ENCODE measurements at regions not wholly inside any gene's neighbourhood (a gene's known extent, or its start where the extent isn't known, plus 50 kb on each side); places are given as distances from the start of the nearest gene placed in this dataset.

DNA sequence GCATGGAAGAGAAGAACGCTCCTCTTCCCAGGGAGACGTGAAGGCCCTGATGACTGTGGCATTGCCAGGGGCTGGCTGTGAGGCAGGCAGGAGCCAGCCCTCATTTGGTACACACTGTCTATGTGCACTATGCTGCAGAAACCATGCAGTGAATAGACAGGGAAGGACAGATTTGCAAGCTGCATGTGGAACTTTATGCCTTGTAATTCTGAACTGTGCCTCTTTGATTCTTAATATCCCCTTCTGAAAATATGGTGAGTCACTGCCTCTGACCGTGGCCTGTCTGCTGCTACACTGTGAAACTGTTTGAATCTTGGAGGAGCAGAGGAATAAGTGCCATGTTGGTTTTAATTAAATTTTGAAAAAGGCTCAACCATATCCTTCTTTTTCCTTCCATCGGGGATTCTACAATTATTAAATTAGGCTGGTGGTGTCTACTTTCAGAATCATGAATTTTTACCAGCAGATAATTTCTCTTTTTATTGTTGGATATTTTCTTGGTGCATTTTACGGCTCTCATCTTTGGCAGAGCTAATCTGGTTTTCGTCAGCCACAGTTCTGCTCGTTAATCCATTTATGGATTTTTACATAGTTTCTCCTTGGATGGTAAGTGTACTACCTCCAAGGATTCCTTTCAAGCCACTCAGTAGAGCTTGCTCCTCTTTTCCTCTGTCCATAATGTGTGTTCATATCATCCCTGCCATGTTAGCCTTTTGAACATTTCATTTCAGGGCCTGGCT lies 301.0 kb upstream of the SLC35B3 start:
- Mint-ChIP-seq H3K9me3 (peaks cover 7 to 24% of the 10 kb centered on the region in 2 donors), H3K27ac (no peak overlapping the region), H3K36me3 (peaks cover 0 to 20% of the 10 kb centered on the region in 2 donors)
- no peak for ATAC-seq
- DNase-seq (ENCODE audit: low spot score in 2 of 2) = no peak

DNA sequence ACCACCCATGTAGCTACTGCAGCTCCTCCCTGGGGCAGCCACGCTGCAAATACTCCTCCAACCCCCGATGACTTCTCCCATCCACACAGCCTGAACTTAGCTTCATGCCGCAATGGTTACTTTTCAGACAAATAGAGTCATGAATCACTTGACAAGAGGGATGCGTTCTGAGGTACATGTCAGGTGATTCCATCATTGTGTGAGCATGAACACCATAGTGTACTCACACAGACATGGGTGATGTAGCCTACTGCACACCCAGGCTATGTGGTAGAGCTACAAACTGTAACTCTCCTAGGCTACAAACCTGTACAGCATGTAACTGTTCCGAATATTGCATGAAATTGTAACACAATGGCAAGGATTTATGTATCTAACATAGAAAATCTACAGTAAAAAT lies 298.5 kb upstream of the SLC35B3 start:
- DNase-seq (ENCODE audit: low spot score in 2 of 2) = no peak
- no peak overlapping the region for H3K27ac Mint-ChIP-seq
- ATAC-seq = no peak
- H3K9me3 Mint-ChIP-seq = peaks cover 0 to 7% of the 10 kb centered on the region in 2 donors
- H3K36me3 Mint-ChIP-seq = peaks cover 0 to 5% of the 10 kb centered on the region in 2 donors

DNA sequence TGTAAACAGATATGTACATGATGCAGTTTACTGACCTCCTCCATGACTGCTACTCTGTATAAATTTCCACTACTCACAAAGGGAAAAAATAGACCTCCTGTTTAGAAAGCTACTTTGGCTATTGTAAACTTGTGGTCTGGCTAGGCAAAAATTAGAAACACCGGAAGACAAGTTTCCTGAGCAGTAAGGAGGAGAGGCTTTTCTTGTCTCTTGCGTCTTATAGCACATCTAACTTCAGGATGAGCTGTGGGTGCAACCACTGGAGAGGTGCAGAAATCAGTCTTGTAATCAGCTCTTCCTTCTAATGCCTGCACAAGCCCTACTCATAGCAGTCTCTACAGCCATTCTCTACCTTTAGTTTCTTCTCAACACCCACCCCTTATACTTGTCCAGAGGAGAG lies 296.5 kb upstream of the SLC35B3 start:
- ATAC-seq (no peak), DNase-seq (ENCODE audit: low spot score in 2 of 2) (no peak)
- peaks cover 0 to 5% of the 10 kb centered on the region in 2 donors for H3K36me3 Mint-ChIP-seq
- H3K9me3 Mint-ChIP-seq = peaks cover 0 to 3% of the 10 kb centered on the region in 2 donors
- no peak overlapping the region for H3K27ac Mint-ChIP-seq

DNA sequence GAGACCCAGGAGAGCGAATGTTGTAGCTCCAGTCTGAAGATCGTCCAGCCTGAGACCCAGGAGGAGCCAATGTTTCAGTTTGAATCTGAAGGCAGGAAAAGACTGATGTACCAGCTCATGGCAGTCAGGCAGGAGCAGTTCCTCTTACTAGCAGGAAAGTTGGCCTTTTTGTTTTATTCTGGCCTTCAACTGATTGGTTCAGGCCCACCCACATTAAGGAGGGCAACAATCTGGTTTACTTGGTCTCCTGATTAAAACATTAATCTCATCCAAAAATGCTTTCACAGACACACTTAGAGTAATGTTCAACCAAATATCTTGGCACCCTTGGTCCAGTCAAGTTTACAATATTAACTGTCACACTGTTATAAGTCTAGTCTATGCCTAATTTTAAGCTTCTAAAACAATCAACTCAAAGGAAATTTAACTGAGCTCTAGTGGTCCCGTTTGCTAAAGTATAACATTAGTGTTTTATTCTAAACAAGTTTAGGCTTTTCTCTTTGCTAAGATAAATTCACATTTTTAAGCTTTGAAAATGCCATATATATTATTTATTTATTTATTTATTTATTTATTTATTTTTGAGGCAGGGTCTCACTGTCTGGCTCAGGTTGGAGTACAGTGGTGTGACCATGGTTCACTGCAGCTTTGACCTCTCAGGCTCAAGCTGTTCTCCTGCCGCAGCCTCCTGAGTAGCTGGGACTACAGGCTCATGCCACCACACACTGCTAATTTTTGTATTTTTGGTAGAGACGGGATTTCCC lies 275.5 kb upstream of the SLC35B3 start:
- no peak overlapping the region for H3K27ac Mint-ChIP-seq
- no peaks in the 10 kb centered on the region for H3K9me3 Mint-ChIP-seq
- no peaks in the 10 kb centered on the region for H3K36me3 Mint-ChIP-seq
- no peak for DNase-seq (ENCODE audit: low spot score in 2 of 2)
- ATAC-seq = no peak

DNA sequence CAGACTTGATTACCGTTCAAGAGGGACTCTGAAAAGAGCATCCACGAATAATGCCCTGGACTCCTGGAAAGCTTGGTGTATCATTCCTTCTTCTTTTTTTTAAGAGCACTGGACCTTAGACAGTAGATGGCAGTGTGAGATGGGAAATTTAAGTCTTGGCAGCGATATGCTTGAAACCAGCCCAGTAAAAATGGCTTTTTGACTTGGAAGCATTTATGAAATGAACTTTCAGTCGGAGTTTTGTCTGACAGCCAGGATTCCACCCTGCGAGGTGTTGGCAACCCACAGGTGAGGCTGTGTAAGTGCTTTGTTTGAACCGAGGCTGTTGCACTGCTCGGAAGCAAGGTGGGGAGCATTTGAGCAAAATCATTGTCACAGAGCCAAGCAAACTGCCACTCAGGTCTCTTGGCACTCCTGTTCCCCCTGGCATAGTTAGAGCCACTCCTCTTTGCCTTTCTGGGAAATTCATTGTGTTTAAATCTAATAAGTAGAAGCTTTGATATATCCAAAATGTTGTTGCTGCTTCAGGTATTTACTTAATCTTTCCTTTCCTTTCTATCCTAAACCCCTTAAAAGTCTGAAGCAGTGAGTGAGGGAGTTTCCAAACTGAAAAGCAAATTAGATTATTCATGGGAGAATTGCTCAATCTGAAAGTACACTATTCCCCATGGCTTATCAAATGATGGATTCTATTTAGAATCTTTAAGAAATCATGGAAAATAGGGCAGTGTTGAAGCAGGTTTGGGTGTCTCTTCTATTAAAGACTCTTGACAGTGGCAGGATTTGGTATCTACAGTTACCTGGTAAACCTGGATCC lies 272.8 kb upstream of the SLC35B3 start:
- DNase-seq (ENCODE audit: low spot score in 2 of 2) (no peak), ATAC-seq (no peak)
- Mint-ChIP-seq H3K36me3 (no peaks in the 10 kb centered on the region), H3K9me3 (no peaks in the 10 kb centered on the region), H3K27ac (no peak overlapping the region)

DNA sequence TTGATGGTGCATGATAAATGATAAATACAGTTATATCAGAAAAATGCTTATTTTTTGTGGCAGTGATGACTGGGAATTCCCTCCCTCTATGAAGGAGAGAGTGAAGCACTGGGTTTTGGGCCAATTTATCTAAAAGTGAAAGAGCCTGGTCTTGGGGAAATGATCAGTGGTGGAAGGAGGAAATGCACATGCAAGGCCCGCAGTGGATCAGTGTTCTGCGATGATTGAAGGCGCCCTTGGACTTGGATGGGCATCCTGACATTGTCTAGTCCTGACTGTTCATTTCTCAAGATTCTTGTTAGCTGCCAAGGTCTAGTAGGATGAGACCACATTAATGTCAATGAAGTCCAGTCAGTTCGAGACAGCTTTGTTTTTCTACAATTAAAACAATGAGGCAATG lies 272.0 kb upstream of the SLC35B3 start:
- Mint-ChIP-seq H3K36me3 (peaks cover 0 to 3% of the 10 kb centered on the region in 2 donors), H3K9me3 (peaks cover 4% of the 10 kb centered on the region in 2 donors), H3K27ac (no peak overlapping the region)
- no peak for ATAC-seq
- DNase-seq (ENCODE audit: low spot score in 2 of 2) = no peak

DNA sequence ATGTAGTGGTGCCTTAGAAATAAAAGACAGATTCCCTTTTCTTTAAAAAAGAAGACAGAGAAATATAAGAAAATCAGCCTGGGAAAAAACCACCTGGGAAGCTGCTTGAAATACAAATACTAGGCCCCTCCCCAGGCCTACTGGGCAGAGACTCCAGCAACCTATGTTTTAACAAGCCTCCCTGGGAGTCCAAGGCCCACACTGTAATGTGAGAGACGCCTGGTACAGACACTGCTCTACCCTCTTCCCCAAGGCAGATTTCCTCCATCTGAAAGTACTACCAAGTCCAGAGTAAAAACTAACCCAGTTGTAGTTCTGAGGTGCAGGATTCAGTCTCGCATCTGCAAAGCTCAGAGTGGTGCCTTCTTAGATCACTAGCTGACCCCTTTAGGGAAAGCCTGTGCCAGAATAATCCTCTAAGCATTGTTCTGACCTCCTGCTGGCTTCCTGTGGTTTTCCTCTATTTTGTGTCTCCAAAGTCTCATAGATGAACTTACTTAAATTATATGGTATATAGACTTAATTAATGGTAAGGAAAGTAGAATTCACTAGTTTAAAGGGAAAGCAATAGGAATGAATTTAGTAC lies 270.2 kb upstream of the SLC35B3 start:
- ATAC-seq (no peak), DNase-seq (ENCODE audit: low spot score in 2 of 2) (no peak)
- H3K27ac Mint-ChIP-seq = no peak overlapping the region
- H3K36me3 Mint-ChIP-seq = peaks cover 0 to 9% of the 10 kb centered on the region in 2 donors
- peaks cover 14 to 16% of the 10 kb centered on the region in 2 donors for H3K9me3 Mint-ChIP-seq

DNA sequence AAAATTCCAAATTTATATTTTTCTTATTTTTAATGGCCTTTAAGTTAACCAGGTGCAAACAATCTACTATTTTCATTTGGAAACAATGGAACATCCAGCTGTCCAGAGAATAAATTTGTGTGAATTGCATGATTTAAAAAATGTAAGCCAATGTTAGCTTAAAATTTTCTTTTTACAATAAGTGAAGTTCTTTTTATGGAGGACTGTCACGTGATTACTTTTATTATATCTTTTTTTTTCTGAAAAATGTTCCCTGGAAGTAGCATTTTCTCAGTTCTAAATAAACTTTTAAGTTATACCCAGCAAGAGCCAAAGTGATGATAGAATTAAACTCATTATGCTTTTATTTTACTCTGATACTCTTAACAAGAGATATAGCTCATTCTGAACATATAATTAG lies 267.7 kb upstream of the SLC35B3 start:
- DNase-seq (ENCODE audit: low spot score in 2 of 2) (no peak), ATAC-seq (no peak)
- peaks cover 0 to 9% of the 10 kb centered on the region in 2 donors for H3K36me3 Mint-ChIP-seq
- no peak overlapping the region for H3K27ac Mint-ChIP-seq
- peaks cover 14 to 16% of the 10 kb centered on the region in 2 donors for H3K9me3 Mint-ChIP-seq

DNA sequence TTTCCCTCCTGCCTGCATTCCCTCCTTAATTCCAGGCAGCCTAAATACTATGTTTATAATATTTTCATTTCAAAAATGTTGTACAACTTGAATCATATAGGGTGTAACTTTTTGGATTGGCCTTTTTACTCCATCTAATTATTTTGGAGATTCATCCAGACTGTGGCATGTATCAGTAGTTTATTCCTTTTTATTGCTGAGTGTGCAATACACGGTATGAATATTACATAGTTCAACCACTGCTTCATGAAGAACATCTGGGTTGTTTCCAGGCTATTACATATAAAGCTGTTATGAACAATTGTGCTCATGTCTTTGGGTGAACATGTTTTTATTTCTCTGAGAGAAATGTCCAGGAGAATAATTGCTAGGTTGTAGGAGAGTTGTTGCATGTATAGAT lies 253.5 kb upstream of the SLC35B3 start:
- peaks cover 0 to 12% of the 10 kb centered on the region in 2 donors for H3K36me3 Mint-ChIP-seq
- H3K9me3 Mint-ChIP-seq = peaks cover 3 to 6% of the 10 kb centered on the region in 2 donors
- no peak for DNase-seq (ENCODE audit: low spot score in 2 of 2)
- no peak overlapping the region for H3K27ac Mint-ChIP-seq
- no peak for ATAC-seq

DNA sequence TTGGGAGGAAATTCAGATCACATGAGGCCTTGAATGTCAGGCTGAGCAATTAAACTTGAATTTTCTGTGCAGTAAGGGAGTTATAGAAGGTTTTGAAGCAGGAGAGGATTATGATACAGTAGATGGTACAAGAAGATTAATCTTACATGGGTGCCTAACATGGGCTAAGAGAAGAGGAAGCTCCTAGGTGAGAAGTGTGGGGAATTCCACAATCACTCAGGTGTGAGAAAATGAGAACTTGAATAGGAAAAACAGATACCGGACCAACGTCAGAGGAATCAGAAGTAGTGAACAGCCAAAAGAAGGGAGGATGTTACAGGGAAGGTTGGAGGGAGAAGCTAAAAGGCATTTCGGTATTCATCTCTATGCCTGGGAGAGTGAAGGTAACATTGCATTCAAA lies 250.7 kb upstream of the SLC35B3 start:
- ATAC-seq (no peak), DNase-seq (ENCODE audit: low spot score in 2 of 2) (no peak)
- Mint-ChIP-seq H3K36me3 (no peaks in the 10 kb centered on the region), H3K27ac (no peak overlapping the region), H3K9me3 (peaks cover under 1 to 2% of the 10 kb centered on the region in 2 donors)

DNA sequence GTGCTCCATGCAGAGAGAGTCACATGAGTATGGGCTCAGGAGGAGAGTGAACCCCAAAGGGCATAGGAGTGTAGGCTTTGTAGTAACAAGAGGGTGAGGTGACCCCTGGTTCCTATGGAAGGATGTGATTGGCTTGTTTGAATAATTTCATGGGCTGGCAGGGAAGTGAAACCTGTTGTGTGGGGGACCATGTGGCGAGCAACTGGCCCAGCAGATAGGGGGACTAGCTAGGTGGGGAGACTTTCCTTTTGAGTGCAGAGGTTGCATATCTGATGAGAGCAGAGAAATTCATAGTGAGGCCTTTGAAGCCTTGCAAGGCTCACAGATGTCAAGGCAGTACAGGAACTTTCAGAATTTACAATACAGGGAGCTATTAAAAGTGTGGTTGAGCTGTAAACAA lies 247.9 kb upstream of the SLC35B3 start:
- ATAC-seq = no peak
- Mint-ChIP-seq H3K36me3 (no peaks in the 10 kb centered on the region), H3K27ac (no peak overlapping the region), H3K9me3 (peaks cover 7 to 12% of the 10 kb centered on the region in 2 donors)
- DNase-seq (ENCODE audit: low spot score in 2 of 2) = no peak

DNA sequence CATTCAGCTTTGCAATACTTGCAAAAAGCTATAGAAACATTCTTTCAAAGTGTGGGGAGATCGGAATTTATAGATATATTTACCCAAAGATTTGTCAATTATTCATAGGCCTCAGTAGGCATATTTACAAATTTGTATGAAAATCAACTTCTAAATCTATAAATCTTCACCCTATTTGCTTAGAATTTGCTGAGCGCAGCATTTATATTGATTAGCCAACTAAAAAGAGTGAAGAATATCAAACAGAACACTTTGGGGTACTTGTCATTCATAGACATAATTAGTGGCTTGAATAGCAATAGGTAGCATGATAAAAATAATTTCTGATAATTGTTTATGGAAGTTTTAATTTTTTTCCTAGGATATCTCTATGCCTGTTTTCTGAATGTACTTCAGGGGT lies 244.5 kb upstream of the SLC35B3 start:
- DNase-seq (ENCODE audit: low spot score in 2 of 2) (no peak), ATAC-seq (no peak)
- no peaks in the 10 kb centered on the region for H3K36me3 Mint-ChIP-seq

DNA sequence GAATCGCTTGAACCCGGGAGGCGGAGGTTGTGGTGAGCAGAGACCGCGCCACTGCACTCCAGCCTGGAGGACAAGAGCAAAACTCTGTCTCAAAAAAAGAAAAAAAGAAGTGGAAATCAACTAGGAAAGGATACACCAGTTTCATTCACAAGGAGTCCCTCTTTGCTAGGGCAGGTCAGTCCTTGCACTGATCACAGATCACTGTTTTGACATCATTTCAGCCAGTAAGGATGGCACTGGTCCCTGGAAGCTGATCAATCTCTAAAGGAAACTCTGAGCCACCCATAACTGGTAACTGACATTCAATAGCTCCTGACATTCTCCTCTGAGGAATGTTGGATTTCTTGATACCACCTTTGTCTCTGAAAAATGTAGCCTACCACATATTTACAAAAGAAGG lies 243.1 kb upstream of the SLC35B3 start:
- DNase-seq (ENCODE audit: low spot score in 2 of 2) (no peak), ATAC-seq (no peak)
- Mint-ChIP-seq H3K27ac (no peak overlapping the region), H3K36me3 (no peaks in the 10 kb centered on the region), H3K9me3 (peaks cover 11 to 12% of the 10 kb centered on the region in 2 donors)

More for the DNA sequence above, 244.5 kb upstream of the SLC35B3 start:
- Mint-ChIP-seq H3K9me3 (peaks cover 11 to 12% of the 10 kb centered on the region in 2 donors), H3K27ac (no peak overlapping the region)

DNA sequence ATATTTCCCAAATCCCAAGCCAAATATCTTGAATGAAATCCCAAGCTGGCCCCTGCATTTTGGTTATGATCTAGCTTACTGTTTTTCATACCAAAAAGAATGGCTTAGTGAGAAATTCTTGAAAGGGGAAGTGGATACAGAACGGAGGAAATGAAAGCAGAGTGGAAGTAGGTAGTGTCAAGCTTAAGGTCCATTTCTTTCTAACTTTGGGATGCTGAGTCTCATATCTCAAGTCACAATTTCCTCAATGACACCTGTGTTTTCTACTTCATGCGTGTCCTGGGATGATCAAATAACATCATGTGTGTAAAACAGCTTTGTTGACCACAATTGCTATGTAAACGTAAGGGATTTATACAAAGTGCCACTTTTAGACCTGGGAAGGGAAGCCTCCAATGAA lies 238.8 kb upstream of the SLC35B3 start:
- no peaks in the 10 kb centered on the region for H3K36me3 Mint-ChIP-seq
- no peak for DNase-seq (ENCODE audit: low spot score in 2 of 2)

DNA sequence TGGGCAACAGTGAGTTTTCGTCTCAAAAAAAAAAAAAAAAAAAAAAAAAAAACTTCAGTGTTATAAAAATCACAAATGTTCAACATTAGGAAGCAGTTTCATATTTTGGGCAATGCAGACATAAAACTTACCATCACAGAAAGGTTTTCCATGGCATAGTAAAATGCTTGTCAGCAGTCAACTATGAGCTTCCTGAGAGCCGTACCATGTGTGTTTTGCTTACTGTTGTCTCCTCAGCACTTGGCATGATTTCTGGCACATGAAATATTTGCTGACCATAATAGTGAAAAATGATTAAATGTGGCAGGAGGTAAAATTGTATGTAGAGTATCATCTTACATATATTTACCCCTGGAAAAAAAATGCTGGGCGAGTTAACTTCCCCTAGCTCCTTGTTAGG lies 237.5 kb upstream of the SLC35B3 start:
- Mint-ChIP-seq H3K36me3 (no peaks in the 10 kb centered on the region), H3K9me3 (peaks cover 5 to 10% of the 10 kb centered on the region in 2 donors), H3K27ac (no peak overlapping the region)
- DNase-seq (ENCODE audit: low spot score in 2 of 2) (no peak), ATAC-seq (no peak)

More for the DNA sequence above, 238.8 kb upstream of the SLC35B3 start:
- Mint-ChIP-seq H3K9me3 (peaks cover 5 to 12% of the 10 kb centered on the region in 2 donors), H3K27ac (no peak overlapping the region)
- no peak for ATAC-seq

DNA sequence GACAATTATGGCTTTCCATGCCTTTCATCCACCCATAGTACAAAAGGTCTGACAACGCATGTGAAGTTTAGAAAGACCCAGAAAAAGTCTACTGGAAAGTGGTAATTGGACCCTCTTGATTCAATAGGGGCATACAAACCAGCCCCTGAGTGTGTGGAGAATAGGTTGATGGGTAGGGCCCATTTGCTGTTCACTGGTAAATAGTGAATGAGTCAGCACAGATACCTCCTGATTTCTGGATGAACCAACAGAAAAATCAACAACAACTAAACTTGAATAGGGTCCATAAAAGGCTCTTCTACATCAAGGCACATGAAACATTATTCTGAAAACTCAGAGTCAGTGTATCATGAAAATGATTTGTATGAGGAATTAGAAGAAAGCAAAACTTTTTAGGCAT lies 235.4 kb upstream of the SLC35B3 start:
- peaks cover 12 to 13% of the 10 kb centered on the region in 2 donors for H3K9me3 Mint-ChIP-seq
- H3K27ac Mint-ChIP-seq = no peak overlapping the region
- no peaks in the 10 kb centered on the region for H3K36me3 Mint-ChIP-seq
- no peak for DNase-seq (ENCODE audit: low spot score in 2 of 2)
- no peak for ATAC-seq

DNA sequence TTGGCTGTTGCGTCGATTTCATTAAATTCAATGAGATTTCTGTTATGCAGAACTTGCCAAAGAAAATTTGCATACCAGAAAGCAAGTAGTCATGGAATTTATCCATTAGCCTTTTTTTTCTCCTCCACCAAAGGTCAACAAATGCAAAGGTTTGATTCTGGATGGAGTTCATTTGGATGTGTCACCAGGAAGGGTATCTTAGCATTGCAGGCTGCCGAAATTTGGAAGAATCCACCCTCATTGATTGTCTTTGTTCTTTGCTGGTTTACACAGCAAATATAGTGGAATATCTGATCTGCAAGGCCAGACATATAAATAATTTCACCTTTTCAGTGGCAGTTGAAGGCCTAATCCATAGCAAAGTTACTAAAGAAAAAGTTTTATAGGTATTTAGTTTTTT lies 229.4 kb upstream of the SLC35B3 start:
- no peak overlapping the region for H3K27ac Mint-ChIP-seq
- ATAC-seq (no peak), DNase-seq (ENCODE audit: low spot score in 2 of 2) (no peak)
- H3K9me3 Mint-ChIP-seq = peaks cover 4 to 8% of the 10 kb centered on the region in 2 donors
- H3K36me3 Mint-ChIP-seq = no peaks in the 10 kb centered on the region

All from activated naive CD4-positive, alpha-beta T cell treated with anti-CD3 and anti-CD28 coated beads, Interleukin-2, amount 50 U/mL, for 72 hours (primary cell).